NCI-H82 treated with DMSO at 0.1 percent for 48 hours (cell line): ENCODE measurements at regions not wholly inside any gene's neighbourhood (a gene's known extent, or its start where the extent isn't known, plus 50 kb on each side); places are given as distances from the start of the nearest gene placed in this dataset.

Experiments
- DNase-seq: peaks from one replicate; lab custom pipeline; 2025; ENCODE audit not compliant: unreplicated experiment; lab: John Stamatoyannopoulos, UW

DNA sequence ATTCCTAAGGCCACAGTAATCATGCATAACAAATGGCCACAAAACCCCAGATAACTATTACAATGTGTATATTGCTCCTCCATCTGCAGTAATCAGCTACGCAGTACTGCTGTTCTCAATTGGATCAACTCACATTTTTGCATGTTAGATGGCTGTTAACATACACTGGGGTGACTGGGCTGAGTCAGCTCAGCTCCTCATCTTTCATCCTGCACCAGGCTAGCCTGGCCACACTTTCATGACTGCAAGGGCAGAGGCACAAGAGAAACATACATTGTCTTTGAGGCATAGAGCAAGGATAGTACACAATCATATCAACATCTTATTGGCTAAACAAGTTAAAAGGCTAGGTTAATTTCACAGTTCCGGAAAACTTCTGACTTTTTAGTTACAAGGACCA, 306.6 kb downstream of the SLC6A15 start:
- DNase-seq, result no peak

DNA sequence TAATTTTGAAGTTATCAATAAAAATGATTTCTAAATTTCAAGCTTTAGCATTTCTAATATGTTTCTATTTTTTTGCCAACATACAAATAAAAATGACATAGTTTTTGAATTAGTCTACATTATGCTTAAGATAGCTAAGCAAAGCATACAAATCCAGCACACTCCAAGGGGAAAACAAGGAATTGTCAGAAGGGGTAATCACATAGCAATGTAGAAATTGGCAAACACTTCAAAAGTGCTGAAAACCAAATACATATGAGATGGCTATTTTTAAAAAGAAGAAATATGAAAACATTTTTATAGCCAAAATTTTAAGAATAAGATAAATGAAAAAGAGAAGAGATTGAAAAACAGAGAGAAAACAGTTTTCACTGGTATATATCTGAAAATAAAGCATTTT, 308.0 kb downstream of the SLC6A15 start:
- no peak for DNase-seq

DNA sequence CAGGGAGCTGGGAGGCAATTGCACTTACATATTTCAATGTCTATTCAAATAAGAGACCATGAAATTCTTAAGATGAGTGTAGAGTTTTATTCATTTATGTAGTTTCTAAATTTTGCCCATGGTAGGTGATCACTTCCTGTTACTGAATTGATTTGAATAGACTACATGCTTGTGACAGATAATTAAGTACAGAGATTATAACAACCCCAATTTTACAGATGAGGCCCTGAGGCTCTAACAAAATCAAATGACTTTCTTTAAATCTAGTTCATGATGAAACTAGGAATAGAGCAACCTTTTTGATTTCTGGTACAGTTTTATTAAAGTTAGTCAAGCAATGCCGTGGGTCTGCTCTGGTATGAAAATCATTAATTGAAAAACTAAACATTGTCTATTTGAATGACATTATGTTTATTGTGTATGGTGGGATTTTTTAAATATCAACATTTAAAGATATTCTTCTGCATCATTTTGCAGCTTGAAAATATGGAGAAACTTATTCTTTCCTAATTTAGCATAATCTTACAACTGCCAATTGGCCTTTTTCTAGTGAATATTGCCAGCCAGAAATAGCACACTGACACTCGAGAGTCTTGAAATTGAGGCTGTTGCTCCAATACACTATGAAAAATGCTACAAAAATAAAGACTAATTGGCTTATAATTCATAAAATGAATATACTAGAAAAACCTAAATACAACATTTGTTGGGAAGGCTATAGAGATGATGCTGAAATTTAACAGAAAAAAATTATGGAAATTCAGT, 308.9 kb downstream of the SLC6A15 start:
- DNase-seq, result no peak

DNA sequence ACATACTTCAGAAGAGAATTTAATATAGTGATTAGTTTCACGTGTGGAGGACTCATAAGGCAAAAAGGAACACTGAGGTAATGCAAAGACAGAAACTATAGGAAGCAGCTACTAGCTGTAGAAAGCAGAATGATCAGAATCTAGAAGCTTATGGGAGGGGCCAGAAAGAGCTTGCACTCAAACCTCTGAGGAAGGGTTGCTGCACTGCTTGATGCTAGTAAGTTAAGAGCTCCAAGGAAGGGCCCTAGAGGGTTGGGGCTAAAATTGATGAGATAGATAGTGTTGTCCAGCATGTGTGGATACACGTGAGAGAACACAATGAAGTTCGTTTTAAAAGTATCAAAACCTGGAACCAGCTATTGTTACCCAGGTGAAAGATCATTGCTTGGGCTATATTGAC, 311.1 kb downstream of the SLC6A15 start:
- DNase-seq, result no peak

DNA sequence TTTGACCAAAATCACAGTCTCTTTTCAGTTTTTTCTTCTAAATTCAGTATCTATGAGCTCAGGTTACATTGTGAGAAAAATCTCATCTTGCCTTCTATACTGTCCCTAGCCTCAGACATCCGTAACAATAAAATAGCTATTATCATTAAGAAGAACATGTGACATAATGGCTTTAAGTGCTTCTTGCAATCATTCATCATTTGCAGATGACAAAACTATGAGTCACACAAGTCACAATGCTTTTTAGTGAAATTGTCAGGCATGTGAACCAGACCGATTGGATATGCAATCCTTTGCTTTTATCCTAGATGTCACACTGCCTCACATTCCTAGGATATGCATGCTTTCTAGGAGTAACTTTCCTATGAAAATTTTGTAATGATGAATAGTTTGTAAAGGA, 313.1 kb downstream of the SLC6A15 start:
- DNase-seq, result no peak

DNA sequence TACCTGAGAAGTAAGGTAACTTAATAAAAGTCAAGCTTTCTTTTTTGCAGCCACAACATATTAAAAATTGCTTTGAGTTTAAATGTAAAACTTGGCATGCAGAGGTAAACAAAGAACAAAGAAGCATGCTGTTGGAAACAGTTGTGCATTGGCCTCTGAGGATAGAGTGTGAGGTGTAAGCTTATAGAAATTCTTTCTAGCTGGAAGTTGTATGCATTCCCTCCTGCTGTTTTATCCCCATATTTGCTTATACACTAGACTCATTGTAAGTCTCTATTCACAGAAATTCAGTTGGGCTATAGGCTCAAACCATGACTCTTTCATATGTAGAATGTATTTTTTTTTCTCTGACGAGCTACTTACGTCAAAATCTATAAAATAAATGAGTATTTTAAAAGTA, 316.3 kb downstream of the SLC6A15 start:
- no peak for DNase-seq

DNA sequence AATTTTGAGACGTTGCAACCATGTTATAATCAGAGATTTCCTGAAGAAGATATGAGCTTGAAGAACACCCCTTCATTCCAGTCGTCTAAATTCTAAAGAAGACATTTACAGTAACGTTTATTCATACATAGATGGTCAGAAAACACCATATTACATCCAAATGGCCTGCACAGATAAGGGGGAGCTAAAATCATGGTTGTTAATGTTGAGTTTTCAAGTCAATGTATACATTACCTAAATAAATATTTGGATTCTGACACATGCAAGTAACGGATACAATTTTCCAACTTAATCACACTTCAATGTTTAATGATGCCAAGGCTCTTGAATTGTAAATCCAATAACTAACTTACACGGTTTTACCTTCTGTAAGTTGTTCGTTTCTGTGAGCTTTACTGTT, 318.4 kb downstream of the SLC6A15 start:
- no peak for DNase-seq

DNA sequence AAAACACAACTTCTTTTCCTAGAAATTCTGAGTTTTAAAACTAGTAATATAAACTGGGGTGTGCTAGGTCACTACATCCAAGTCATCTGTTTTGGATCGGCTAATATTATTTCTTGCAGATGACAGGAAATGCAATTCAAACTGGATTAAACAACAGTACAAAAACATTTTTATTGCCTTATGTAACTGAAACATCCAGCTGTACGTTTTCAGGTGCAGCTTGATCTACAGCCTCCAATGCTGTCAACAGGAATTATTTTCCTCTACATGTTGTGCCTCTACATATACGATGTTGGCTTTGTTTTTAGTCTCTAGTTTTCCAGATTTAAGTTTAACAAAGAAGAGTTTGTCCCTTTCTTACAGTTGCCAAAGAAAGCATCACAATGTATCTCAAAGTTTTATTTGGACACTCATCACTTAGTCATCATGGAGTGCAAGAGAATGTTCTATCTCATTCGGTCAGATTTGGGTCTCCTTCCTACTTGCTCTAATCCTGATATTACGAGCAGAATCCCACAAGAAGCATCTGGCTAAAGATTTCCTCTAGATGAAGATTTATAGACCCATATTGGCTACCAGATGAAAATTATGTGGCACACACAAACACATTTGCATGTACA, 326.7 kb downstream of the SLC6A15 start:
- DNase-seq, result no peak

DNA sequence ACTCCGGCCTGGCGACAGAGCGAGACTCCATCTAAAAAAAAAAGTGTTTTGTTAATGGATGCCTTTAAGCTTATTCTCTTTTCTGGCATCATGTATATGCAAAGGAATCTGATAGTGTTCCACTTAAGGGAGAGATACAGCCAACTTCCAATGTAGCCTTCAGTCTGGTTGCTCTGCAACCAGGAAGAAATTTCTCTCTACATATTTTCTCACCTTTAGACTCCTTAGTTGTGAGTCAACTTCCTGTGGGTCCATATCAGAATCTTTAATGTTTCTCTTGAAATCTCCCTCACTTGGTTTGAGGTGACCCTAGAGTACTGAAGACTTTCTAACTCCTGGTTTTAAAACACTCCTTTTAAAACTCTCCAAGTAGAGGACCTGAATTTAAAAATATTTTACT, 340.4 kb downstream of the SLC6A15 start:
- DNase-seq, result no peak

DNA sequence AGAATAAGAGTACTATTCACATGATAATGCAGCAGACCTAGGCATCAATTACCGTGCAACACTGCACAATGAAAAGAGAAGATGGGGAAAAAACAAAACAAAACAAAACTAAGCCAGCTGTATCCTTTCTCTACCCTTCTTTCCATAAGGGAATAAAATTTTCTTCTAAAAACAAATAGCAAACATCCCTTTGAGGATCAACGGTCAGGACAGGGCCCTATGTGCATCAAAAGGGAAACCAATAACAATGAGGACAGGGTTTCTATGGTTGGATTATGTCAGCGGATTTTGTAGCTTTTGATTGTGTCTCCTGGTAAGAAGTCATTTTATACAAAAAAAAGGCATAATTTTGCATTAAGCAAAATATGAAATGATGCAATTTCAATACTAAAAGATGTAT, 350.3 kb downstream of the SLC6A15 start:
- no peak for DNase-seq

DNA sequence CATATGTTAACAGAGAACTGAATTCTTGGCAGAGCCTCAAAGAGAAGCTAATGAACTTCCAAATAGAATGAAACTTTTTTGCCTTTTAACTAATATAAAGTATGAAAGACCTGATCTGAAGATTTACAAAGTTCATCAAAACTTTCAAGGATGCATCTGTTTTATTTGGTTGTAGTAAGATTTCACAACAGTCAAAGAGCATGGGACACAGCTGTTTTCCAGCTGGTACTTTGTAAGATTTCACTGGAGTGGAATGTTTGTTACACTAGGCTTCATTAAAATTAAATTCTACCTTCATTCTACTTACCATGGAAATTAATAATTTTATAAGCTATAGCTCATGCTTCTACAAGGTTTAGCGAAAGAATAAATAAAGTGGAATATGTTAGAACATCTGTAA, 351.2 kb downstream of the SLC6A15 start:
- no peak for DNase-seq

DNA sequence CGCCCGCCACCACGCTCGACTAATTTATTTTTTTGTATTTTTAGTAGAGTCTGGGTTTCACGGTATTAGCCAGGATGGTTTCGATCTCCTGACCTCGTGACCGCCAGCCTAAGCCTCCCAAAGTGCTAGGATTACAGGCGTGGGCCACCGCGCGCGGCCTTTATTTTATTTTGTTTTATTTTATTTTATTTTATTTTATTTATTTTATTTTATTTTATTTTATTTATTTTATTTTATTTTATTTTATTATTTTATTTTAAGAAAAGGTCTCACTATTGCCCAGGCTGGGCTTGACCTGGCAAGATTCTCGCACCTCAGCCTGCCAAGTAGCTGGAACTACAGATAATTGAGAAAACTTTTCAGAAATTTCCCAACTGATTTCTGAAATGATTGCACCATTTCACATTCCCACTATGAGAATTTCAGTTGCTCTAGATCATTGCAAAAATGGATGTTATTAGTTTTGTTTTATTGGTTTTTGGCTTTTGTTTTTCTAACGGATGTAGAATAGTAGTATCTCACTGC, 358.3 kb downstream of the SLC6A15 start:
- no peak for DNase-seq

DNA sequence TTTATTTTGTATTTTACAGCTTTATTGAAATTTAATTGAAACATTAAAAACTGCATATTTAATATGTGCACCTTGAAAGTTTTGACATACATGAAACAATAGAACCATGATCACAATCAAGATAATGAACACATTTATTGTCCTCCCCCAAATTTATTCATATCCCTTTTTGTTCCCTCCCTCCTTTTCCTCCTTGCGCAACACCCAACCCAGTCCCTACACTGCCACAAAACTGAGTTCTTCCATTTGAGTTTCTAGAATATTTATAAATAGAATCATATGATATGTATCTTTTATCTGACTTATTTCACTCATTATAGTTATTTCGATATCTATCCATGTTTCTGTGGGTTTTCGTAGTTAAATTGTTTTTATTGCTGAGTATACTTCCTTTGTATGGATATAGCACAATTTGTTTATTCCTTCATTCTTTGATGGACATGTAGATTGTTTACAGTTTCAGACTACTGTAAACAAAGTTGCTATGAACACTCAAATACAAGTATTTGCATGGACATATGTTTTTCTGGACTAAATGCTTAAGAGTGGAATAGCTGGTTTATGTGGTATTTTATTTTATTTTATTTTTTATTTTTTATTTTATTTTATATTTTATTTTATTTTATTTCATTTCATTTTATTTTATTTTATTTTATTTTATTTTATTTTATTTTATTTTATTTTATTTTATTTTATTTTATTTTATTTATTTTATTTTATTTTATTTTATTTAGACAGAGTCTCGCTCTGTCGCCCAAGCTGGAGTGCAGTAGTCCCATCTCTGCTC, 359.1 kb downstream of the SLC6A15 start:
- no peak for DNase-seq

DNA sequence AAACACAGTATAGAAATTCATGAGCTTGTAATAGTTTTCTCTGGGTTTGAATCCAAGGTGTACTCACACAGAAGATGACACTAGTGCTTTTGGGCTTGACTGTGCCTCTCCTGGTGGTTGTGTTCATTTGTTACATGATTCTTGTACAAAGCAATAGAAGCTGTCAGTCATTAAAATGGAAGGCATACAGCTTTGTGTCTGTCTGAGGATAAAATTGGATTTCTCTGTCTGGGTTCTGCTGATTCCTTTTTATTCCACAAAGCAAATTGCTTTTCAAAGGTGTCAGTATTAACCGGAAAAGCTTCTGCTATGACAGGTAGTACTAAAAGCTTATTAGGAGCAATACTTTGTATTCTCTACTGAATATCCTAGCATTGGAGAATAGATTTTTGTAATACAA, 361.2 kb downstream of the SLC6A15 start:
- DNase-seq, result no peak

DNA sequence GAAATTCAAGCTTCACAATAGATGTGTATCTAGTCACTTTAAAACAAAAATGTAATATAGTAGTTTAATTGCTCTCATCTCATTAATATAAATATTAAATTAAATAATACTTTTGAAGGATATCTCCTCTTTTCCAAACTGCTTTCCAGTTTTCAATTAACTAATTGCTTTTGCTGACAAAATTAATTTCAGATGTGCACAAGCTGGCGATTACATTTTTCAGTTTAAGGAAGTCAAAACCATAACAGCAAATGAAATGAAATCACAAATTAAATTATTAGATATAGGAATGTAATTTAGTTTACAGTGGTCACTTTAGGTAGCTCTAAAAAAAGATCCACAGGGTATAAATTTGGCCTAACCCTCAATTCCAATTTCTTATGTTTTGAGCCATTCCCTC, 362.1 kb downstream of the SLC6A15 start:
- no peak for DNase-seq

DNA sequence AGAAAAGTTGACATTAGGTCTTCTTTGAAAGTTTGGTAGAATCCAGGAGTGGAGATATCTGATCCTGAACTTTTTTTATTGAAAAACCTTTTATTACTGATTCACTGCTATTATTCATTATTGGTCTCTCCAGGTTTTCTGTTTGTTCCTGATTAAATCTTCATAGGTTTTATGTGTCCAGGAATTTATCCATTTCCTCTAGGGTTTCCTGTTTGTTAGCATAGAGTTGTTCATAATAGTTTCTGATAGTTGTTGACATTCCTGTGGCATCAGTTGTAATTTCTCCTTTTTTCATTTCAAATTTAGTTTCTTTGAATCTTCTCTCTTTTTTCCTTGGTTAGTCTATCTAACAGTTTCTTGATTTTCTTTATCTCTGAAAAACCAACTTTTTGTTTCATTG, 370.3 kb downstream of the SLC6A15 start:
- no peak for DNase-seq

DNA sequence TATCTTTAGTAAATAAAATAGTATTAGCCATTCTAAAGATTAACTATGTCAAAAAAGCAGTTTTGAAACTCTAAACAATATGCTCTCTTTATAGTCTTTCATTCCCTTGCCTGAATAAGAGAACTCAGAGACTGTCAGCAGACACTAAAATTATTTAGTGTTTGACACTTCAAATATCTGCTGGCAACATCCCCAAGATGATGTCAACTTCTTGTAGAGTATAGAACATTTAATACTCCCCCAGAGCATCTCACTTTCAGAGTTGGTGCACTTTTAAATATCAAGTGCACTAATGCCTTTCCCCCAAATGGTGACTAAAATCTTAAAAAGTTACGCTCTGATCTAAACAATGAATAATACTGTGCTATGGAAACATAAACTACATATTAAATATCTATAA, 374.9 kb downstream of the SLC6A15 start:
- no peak for DNase-seq

DNA sequence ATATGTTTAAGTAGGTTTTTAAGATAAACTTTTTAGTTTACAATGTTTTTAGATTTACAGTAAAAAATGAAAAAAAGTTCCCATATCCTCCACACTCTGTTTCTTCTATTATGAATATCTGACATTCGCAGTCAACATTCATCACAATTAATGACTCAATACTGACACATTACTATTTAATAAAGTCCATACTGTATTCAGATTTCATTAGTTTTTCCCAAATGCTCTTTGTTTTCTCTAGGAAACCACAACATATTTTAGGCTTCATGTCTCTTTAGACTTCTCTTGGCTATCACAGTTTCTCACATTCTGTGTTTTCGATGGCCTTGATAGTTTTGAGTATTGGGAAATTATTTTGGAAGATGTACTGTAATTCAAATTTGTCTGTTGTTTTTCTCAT, 399.8 kb downstream of the SLC6A15 start:
- no peak for DNase-seq

DNA sequence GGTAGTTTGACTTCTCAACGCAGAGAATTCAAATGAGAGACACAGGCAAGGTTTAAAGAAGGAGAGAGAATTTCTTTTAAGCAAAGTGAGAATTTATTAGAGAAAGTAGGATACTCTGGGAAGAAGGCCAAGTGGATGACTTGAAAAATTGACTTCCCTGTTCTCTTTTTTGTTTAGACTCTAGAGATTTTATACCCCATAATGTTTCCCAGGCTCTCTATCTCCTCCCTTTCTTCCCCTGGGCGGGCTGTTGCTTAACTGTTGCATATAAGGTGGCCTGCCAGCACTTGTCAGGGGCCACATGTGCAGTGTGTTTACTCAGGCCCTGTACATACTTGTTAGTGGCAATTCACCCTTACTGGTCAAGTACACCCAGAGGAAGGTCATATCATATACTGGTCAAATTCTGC, 403.7 kb downstream of the SLC6A15 start:
- no peak for DNase-seq

DNA sequence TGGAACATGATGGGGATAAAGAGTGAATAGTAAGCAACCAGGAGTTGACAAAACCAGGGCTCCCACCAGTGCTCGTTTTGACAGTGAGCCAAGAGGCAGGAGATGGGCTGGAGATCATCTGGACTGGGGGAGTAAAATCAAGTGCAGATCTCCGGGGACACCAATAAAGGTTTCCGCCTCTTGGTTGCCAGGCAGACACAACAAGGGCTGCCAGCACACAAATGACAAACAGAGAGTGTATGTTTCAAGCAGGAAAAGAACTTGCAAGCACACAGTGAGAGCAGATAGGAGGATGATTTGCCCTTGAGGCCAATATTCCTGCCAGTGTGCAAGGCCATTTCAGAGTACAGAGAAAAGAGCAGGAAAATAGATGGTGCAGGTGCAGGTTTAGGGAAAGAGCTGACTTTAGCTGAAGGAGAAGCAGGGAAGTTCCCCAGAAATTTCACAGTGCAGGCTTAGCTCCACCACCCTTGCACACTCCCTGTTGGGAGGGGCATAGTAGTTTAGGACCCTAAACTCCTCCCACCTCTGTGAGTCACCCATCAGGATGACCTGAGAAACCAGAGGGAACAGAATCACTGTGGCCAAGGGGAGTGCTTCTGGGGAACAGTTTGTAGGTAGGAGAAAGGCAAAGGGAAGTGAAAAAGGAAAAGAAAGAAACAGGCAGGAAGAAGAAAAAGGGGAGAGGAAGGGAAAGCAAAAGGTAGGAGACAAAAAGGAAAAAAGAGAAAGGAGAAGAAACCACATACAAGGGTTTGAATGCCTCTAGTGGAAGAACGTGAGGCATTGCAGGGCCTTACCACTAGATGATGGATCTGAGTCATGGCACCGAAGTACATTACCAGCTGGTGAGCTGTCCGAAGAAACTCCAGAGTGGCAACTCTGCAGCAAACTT, 404.4 kb downstream of the SLC6A15 start:
- no peak for DNase-seq

DNA sequence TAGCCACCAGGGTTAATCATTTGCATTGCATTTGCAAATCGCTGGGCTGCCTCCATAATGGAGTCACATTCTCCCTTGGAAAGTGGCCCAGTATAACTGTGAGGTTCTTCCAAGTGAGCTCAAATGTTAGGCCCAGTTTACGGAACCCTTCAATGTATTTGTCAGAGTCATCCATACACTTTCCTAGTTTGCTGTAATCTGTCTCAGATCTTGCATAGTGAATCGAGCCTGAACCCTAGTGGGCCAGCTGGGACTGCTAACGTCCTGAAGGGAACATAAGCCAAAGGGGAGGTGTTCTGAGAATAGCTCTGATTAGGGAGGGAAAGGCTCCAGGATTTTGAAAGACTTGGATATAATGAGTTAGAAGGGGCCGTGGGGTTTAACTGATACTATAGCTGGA, 406.3 kb downstream of the SLC6A15 start:
- no peak for DNase-seq
